ENCODE measurements at regions not wholly inside any gene's neighbourhood (a gene's known extent, or its start where the extent isn't known, plus 50 kb on each side); places are given as distances from the start of the nearest gene placed in this dataset.

- TF ChIP-seq REST (IDR thresholded peaks at IDR 0.05; ENCODE audit: low read depth) (no peak), TAF1 (IDR thresholded peaks at IDR 0.05; ENCODE audit: low read depth) (no peak), MAX (IDR thresholded peaks at IDR 0.05) (no peak), EP300 (IDR thresholded peaks at IDR 0.05; ENCODE audit: borderline replicate concordance) (no peak), TCF12 (IDR thresholded peaks at IDR 0.05; ENCODE audit: low read depth) (no peak), NFIC (IDR thresholded peaks at IDR 0.05) (no peak), CREB1 (IDR thresholded peaks at IDR 0.05; ENCODE audit: low read depth) (no peak), CEBPB (IDR thresholded peaks at IDR 0.05) (no peak), USF1 (IDR thresholded peaks at IDR 0.05) (no peak), RAD21 (IDR thresholded peaks at IDR 0.05; ENCODE audit: low read depth) (no peak), YY1 (IDR thresholded peaks at IDR 0.05; ENCODE audit: low read depth) (no peak), EGR1 (IDR thresholded peaks at IDR 0.05) (no peak), FOXM1 (IDR thresholded peaks at IDR 0.05; ENCODE audit: borderline replicate concordance, low read depth) (no peak)
Observed at GRCh38 chr2:120849278-120849677, 113.6 kb downstream of the GLI2 start.
